Suprapubic skin (tissue), 3 donors: ENCODE measurements at regions not wholly inside any gene's neighbourhood (a gene's known extent, or its start where the extent isn't known, plus 50 kb on each side); places are given as distances from the start of the nearest gene placed in this dataset.

ENCODE experiments used
- CTCF ChIP-seq, 2 donors: fragments of 200-600 bp in 1 of 2; fragments of 450-650 bp in 1 of 2; sonication (generic) in 1 of 2; IDR thresholded peaks; one replicate each; pipeline ENCODE4 v1.5.1; 2016 to 2019; ENCODE audit warnings: antibody characterized with exemption in 2 of 2, mild to moderate bottlenecking in 1 of 2, moderate library complexity in 1 of 2
- EP300 ChIP-seq: sonication (generic); formaldehyde crosslinking; IDR thresholded peaks from one replicate; pipeline ENCODE4 v1.6.1; 2017; ENCODE audit warnings: antibody characterized with exemption
- POLR2A ChIP-seq, 2 donors: fragments of 450-650 bp; IDR thresholded peaks; one replicate each; pipeline ENCODE4 v1.6.1; 2017; ENCODE audit warnings: antibody characterized with exemption in 2 of 2, mild to moderate bottlenecking in 2 of 2, moderate library complexity in 2 of 2

- TF ChIP-seq CTCF (IDR thresholded peaks at IDR 0.05) = no peak
- TF ChIP-seq EP300 = no peak
- no peak for TF ChIP-seq POLR2A (IDR thresholded peaks at IDR 0.05)
Measured at GRCh38 chr3:145704020-145704419, 457.0 kb downstream of the PLOD2 start.
